PFSK-1 (cell line): ENCODE measurements at regions not wholly inside any gene's neighbourhood (a gene's known extent, or its start where the extent isn't known, plus 50 kb on each side); places are given as distances from the start of the nearest gene placed in this dataset.

Experiments
- POLR2AphosphoS5 ChIP-seq: IDR thresholded peaks from 2 replicates; pipeline ENCODE4 v1.6.1; 2012; ENCODE audit warnings: low read depth, mild to moderate bottlenecking, control low read depth, low read length, moderate library complexity
- SIN3A ChIP-seq: IDR thresholded peaks from 2 replicates; pipeline ENCODE4 v1.6.1; 2012; ENCODE audit warnings: mild to moderate bottlenecking, low read length, moderate library complexity, borderline replicate concordance; ENCODE audit not compliant: insufficient read depth
- TAF1 ChIP-seq: IDR thresholded peaks from 2 replicates; pipeline ENCODE4 v1.6.1; 2012; ENCODE audit warnings: low read length, control low read depth, borderline replicate concordance; ENCODE audit not compliant: insufficient read depth
- TF ChIP-seq, protein P1 (sequence below), 2 experiments: IDR thresholded peaks; 2 replicates each; pipeline versions ENCODE4 v1.6.1 to v1.8.0; 2011 to 2012; ENCODE audit warnings: low read depth in 2 of 2, low read length in 2 of 2, control low read depth in 1 of 2, inconsistent platforms in 1 of 2, mild to moderate bottlenecking in 1 of 2, moderate library complexity in 1 of 2; ENCODE audit not compliant: insufficient read depth in 1 of 2

DNA sequence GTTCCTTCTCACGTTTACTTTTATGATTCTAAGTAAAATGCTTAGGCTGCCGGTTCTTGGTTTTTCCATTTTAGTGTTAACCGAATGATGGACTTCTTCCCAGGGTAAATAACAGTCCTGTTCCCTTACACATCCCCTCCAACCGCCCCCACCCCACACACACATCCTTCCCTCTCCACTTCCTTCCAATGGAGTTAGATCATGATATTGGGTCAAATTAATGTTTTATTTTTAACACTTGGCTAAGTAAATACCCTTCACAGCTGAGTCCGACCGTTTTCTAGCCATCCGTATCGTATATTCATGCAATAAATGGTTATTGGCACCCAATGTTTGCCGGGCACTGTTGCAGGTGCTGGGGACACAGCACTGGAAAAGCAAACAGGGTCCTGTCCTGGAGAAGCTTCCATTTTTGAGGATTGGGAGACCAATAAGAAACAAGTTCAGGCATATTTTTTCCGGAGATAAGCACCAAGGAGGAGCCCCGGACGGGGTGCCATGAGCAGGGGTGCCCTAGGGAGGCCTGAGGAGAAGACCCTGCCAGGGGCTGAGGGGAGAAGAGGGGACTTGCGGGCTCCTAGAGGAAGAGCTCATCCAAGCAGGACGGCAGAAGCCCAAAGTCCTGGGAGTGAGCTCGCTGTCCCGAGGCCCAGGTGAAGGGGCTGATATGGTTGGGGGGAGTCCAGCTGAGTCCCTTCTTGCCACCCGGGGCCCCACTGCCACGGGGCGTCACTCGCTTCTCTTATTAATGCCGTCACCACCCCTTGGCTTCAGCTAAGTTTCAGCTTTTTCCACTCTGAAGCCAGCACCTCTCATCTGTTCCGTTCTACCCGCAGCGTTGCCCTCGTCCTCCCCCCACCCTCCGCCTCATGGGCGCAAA is 126.0 kb upstream of the RET start:
- TF ChIP-seq POLR2AphosphoS5 (no peak), SIN3A (no peak), TAF1 (no peak)
- TF ChIP-seq, protein P1, sequence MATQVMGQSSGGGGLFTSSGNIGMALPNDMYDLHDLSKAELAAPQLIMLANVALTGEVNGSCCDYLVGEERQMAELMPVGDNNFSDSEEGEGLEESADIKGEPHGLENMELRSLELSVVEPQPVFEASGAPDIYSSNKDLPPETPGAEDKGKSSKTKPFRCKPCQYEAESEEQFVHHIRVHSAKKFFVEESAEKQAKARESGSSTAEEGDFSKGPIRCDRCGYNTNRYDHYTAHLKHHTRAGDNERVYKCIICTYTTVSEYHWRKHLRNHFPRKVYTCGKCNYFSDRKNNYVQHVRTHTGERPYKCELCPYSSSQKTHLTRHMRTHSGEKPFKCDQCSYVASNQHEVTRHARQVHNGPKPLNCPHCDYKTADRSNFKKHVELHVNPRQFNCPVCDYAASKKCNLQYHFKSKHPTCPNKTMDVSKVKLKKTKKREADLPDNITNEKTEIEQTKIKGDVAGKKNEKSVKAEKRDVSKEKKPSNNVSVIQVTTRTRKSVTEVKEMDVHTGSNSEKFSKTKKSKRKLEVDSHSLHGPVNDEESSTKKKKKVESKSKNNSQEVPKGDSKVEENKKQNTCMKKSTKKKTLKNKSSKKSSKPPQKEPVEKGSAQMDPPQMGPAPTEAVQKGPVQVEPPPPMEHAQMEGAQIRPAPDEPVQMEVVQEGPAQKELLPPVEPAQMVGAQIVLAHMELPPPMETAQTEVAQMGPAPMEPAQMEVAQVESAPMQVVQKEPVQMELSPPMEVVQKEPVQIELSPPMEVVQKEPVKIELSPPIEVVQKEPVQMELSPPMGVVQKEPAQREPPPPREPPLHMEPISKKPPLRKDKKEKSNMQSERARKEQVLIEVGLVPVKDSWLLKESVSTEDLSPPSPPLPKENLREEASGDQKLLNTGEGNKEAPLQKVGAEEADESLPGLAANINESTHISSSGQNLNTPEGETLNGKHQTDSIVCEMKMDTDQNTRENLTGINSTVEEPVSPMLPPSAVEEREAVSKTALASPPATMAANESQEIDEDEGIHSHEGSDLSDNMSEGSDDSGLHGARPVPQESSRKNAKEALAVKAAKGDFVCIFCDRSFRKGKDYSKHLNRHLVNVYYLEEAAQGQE (IDR thresholded peaks at IDR 0.05; ENCODE audit: insufficient read depth in 1 of 2, low read depth in 2 of 2, low read length in 2 of 2): no peak
